ENCODE measurements at regions not wholly inside any gene's neighbourhood (a gene's known extent, or its start where the extent isn't known, plus 50 kb on each side); places are given as distances from the start of the nearest gene placed in this dataset.
"Not testable (repeated sequence)": the region's sequence is repeated elsewhere in the genome, so short reads cannot be mapped to it uniquely, and the experiment has no call there.

- H3K4me1 ChIP-seq: no peaks in the 10 kb centered on the region
- no peak overlapping the region for H3K27ac ChIP-seq
- H3K9ac ChIP-seq: no peak overlapping the region
- no peaks in the 10 kb centered on the region for H3K36me3 ChIP-seq
- no peaks in the 10 kb centered on the region; a peak in 1 of 22 replicates for H4K20me1 ChIP-seq
- H3K9me3 ChIP-seq (replicated peaks in 1 of 11): peaks cover 21 to 33% (median 30%) of the 10 kb centered on the region in 11 experiments; a peak in 21 of 22 replicates
- no peak overlapping the region for H3K4me2 ChIP-seq
- TF ChIP-seq Cebpa-rat (IDR thresholded peaks at IDR 0.05): no peak
- no peak overlapping the region for H3K4me3 ChIP-seq
- H3K27me3 ChIP-seq: peaks cover 0 to 57% (median 39%) of the 10 kb centered on the region in 11 experiments; a peak in 19 of 22 replicates
Measured at GRCh38 chrX:35622601-35623000, 175.5 kb upstream of the MAGEB16 start.

- H3K9ac ChIP-seq: no peak overlapping the region
- H4K20me1 ChIP-seq: no peaks in the 10 kb centered on the region; a peak in 1 of 22 replicates
- no peaks in the 10 kb centered on the region for H3K4me1 ChIP-seq
- no peaks in the 10 kb centered on the region for H3K36me3 ChIP-seq
- H3K27me3 ChIP-seq: peaks cover 4 to 65% (median 38%) of the 10 kb centered on the region in 11 experiments; a peak in 18 of 22 replicates
- no peak overlapping the region for H3K4me2 ChIP-seq
- H3K9me3 ChIP-seq (replicated peaks in 1 of 11): peaks cover 21 to 33% (median 30%) of the 10 kb centered on the region in 11 experiments; a peak in 21 of 22 replicates
- no peak overlapping the region for H3K27ac ChIP-seq
- no peak overlapping the region for H3K4me3 ChIP-seq
- no peak for TF ChIP-seq Cebpa-rat (IDR thresholded peaks at IDR 0.05)
Measured at GRCh38 chrX:35625714-35626113, 172.4 kb upstream of the MAGEB16 start.

- Histone ChIP-seq H3K4me3 (no peak overlapping the region), H3K4me2 (no peak overlapping the region), H3K9ac (no peak overlapping the region), H3K27ac (no peak overlapping the region), H3K9me3 (replicated peaks in 1 of 11) (peaks cover 21 to 33% (median 30%) of the 10 kb centered on the region in 11 experiments; a peak in 21 of 22 replicates), H3K36me3 (no peaks in the 10 kb centered on the region), H4K20me1 (no peaks in the 10 kb centered on the region), H3K27me3 (peaks cover 4 to 61% (median 38%) of the 10 kb centered on the region in 11 experiments; a peak in 18 of 22 replicates), H3K4me1 (no peaks in the 10 kb centered on the region)
- TF ChIP-seq Cebpa-rat (IDR thresholded peaks at IDR 0.05): no peak
Measured at GRCh38 chrX:35626124-35626523, 172.0 kb upstream of the MAGEB16 start.

GRCh38 chrX:35635971-35636370 lies 162.2 kb upstream of the MAGEB16 start:
- not testable (repeated sequence) for H3K4me3 ChIP-seq, H3K4me1 ChIP-seq, H3K9ac ChIP-seq, H3K27ac ChIP-seq, H3K36me3 ChIP-seq, H4K20me1 ChIP-seq, H3K4me2 ChIP-seq
- Histone ChIP-seq H3K27me3 (peaks cover 56 to 93% (median 87%) of the 10 kb centered on the region in 11 experiments), H3K9me3 (replicated peaks in 1 of 11) (peaks cover 12 to 23% (median 17%) of the 10 kb centered on the region in 11 experiments; a peak in 20 of 22 replicates)

GRCh38 chrX:35664833-35665232 lies 133.3 kb upstream of the MAGEB16 start:
- H3K4me1 ChIP-seq: no peaks in the 10 kb centered on the region
- H4K20me1 ChIP-seq: no peaks in the 10 kb centered on the region
- no peak overlapping the region for H3K4me3 ChIP-seq
- no peaks in the 10 kb centered on the region for H3K36me3 ChIP-seq
- TF ChIP-seq Cebpa-rat (IDR thresholded peaks at IDR 0.05): no peak
- H3K9me3 ChIP-seq (replicated peaks in 1 of 11): peaks cover 6 to 17% (median 13%) of the 10 kb centered on the region in 11 experiments; a peak in 18 of 22 replicates
- no peak overlapping the region for H3K9ac ChIP-seq
- H3K27ac ChIP-seq: no peak overlapping the region
- H3K4me2 ChIP-seq: no peak overlapping the region
- peaks cover 58 to 97% (median 82%) of the 10 kb centered on the region in 11 experiments for H3K27me3 ChIP-seq

- Histone ChIP-seq H3K27ac (no peak overlapping the region), H3K27me3 (peaks cover 54 to 97% (median 82%) of the 10 kb centered on the region in 11 experiments), H3K9me3 (replicated peaks in 1 of 11) (peaks cover 6 to 17% (median 13%) of the 10 kb centered on the region in 11 experiments; a peak in 18 of 22 replicates), H3K9ac (no peak overlapping the region), H3K4me3 (no peak overlapping the region), H3K4me2 (no peak overlapping the region), H4K20me1 (no peaks in the 10 kb centered on the region), H3K4me1 (no peaks in the 10 kb centered on the region), H3K36me3 (no peaks in the 10 kb centered on the region)
- TF ChIP-seq Cebpa-rat (IDR thresholded peaks at IDR 0.05): no peak
Measured at GRCh38 chrX:35665311-35665710, 132.8 kb upstream of the MAGEB16 start.

GRCh38 chrX:35670889-35671288 lies 127.3 kb upstream of the MAGEB16 start:
- TF ChIP-seq Cebpa-rat (IDR thresholded peaks at IDR 0.05): no peak
- no peaks in the 10 kb centered on the region; a peak in 1 of 22 replicates for H4K20me1 ChIP-seq
- no peak overlapping the region for H3K4me3 ChIP-seq
- no peaks in the 10 kb centered on the region for H3K36me3 ChIP-seq
- peaks cover 6 to 17% (median 13%) of the 10 kb centered on the region in 11 experiments; a peak in 18 of 22 replicates for H3K9me3 ChIP-seq (replicated peaks in 1 of 11)
- H3K4me1 ChIP-seq: no peaks in the 10 kb centered on the region
- H3K9ac ChIP-seq: no peak overlapping the region
- H3K27ac ChIP-seq: no peak overlapping the region
- no peak overlapping the region for H3K4me2 ChIP-seq
- H3K27me3 ChIP-seq: peaks cover 54 to 95% (median 78%) of the 10 kb centered on the region in 11 experiments

- no peak for TF ChIP-seq Cebpa-rat (IDR thresholded peaks at IDR 0.05)
- Histone ChIP-seq H3K4me1 (no peaks in the 10 kb centered on the region), H3K4me3 (no peak overlapping the region), H3K4me2 (no peak overlapping the region), H3K9ac (no peak overlapping the region), H3K9me3 (replicated peaks in 1 of 11) (no peaks in the 10 kb centered on the region; a peak in 2 of 22 replicates), H3K36me3 (no peaks in the 10 kb centered on the region), H3K27ac (no peak overlapping the region), H3K27me3 (peaks cover 70 to 93% (median 81%) of the 10 kb centered on the region in 11 experiments), H4K20me1 (peaks cover 0 to 6% (median 0%) of the 10 kb centered on the region in 11 experiments; a peak in 1 of 22 replicates)
Measured at GRCh38 chrX:35675151-35675550, 123.0 kb upstream of the MAGEB16 start.

GRCh38 chrX:35680940-35681346 lies 117.2 kb upstream of the MAGEB16 start:
- no peak for TF ChIP-seq Cebpa-rat (IDR thresholded peaks at IDR 0.05)
- Histone ChIP-seq H3K27me3 (peaks cover 60 to 91% (median 84%) of the 10 kb centered on the region in 11 experiments), H3K9me3 (replicated peaks in 1 of 11) (no peaks in the 10 kb centered on the region), H4K20me1 (0 out of 22 replicates have a peak, but pooled peaks cover 0 to 6% (median 0%) of the 10 kb centered on the region in 11 experiments), H3K4me2 (no peak overlapping the region), H3K27ac (no peak overlapping the region), H3K4me1 (no peaks in the 10 kb centered on the region), H3K36me3 (no peaks in the 10 kb centered on the region), H3K9ac (no peak overlapping the region), H3K4me3 (no peak overlapping the region)

- no peaks in the 10 kb centered on the region for H3K4me1 ChIP-seq
- no peak overlapping the region for H3K4me3 ChIP-seq
- no peak overlapping the region for H3K4me2 ChIP-seq
- no peak overlapping the region for H3K9ac ChIP-seq
- H4K20me1 ChIP-seq: 0 out of 22 replicates have a peak, but pooled peaks cover 0 to 5% (median 0%) of the 10 kb centered on the region in 11 experiments
- TF ChIP-seq Cebpa-rat (IDR thresholded peaks at IDR 0.05): no peak
- H3K27ac ChIP-seq: no peak overlapping the region
- H3K27me3 ChIP-seq: peaks cover 71 to 94% (median 92%) of the 10 kb centered on the region in 11 experiments
- H3K36me3 ChIP-seq: no peaks in the 10 kb centered on the region
- H3K9me3 ChIP-seq (replicated peaks in 1 of 11): no peaks in the 10 kb centered on the region
Measured at GRCh38 chrX:35682476-35682875, 115.7 kb upstream of the MAGEB16 start.

Measured in BLaER1 treated with 17β-estradiol and CSF1 and Interleukin-3, amounts not matched to agents 10 nM and 100 nM (cell line).